ENCODE measurements at regions not wholly inside any gene's neighbourhood (a gene's known extent, or its start where the extent isn't known, plus 50 kb on each side); places are given as distances from the start of the nearest gene placed in this dataset.

DNA sequence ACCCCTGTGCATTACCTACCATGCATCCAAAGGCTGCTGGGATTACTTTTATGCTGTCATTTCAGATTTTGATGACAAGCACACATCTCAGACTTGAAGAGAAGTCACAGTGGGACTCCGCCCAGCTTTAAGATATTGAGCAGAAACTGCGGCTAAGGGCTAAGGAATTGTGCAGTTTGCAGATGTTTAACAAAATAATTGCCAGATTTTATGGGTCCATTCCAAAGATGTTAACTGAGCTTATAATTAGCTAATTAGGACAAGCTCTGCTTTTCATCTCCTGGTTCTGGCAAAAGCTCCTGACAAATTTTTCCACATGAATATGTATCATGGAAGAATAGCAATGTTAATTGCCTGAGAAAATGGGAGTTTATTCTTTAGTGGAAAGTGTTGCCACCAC, 344.4 kb upstream of the ATXN7L3B start:
- Histone ChIP-seq H3K27ac (ENCODE audit: low read depth, low read length) (no peak overlapping the region), H3K9me3 (ENCODE audit: low read depth, low read length) (no peaks in the 10 kb centered on the region), H3K4me1 (ENCODE audit: insufficient read depth, low read length) (no peaks in the 10 kb centered on the region), H3K36me3 (ENCODE audit: insufficient read depth, low read length) (no peaks in the 10 kb centered on the region), H2AFZ (ENCODE audit: low read length) (no peak overlapping the region), H4K20me1 (ENCODE audit: insufficient read depth, low read length) (no peaks in the 10 kb centered on the region), H3K27me3 (ENCODE audit: insufficient read depth, low read length) (no peaks in the 10 kb centered on the region), H3K4me2 (ENCODE audit: insufficient read depth, low read length) (no peak overlapping the region), H3K4me3 (ENCODE audit: insufficient read depth, low read length) (no peak overlapping the region), H3K79me2 (ENCODE audit: insufficient read depth, low read length) (no peaks in the 10 kb centered on the region)
- TF ChIP-seq, protein P1, sequence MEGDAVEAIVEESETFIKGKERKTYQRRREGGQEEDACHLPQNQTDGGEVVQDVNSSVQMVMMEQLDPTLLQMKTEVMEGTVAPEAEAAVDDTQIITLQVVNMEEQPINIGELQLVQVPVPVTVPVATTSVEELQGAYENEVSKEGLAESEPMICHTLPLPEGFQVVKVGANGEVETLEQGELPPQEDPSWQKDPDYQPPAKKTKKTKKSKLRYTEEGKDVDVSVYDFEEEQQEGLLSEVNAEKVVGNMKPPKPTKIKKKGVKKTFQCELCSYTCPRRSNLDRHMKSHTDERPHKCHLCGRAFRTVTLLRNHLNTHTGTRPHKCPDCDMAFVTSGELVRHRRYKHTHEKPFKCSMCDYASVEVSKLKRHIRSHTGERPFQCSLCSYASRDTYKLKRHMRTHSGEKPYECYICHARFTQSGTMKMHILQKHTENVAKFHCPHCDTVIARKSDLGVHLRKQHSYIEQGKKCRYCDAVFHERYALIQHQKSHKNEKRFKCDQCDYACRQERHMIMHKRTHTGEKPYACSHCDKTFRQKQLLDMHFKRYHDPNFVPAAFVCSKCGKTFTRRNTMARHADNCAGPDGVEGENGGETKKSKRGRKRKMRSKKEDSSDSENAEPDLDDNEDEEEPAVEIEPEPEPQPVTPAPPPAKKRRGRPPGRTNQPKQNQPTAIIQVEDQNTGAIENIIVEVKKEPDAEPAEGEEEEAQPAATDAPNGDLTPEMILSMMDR (IDR thresholded peaks at IDR 0.05; ENCODE audit: extremely low read depth, low read depth, low read length), result no peak
- no peak for DNase-seq (ENCODE audit: insufficient read length, low spot score, missing footprints)

DNA sequence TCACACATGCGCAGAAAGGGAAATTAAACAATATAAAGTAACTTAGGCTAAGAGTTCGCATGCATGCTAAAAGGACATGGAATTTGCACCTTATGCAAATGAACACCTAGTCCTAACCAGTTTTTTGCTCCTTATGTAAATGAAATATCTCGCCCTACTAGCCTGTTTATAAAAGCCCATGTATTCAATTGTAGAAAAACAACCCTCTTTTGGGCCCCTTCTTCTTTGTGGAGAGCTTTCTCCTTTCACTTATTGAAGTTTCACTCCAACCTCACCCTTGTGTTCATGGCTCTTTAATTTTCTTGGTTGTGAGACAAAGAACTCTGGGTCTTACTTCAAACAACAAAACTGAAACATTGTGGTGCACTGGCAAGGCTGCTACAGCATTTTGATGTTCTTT, 333.4 kb upstream of the ATXN7L3B start:
- H3K4me1 ChIP-seq (ENCODE audit: insufficient read depth, low read length), result no peaks in the 10 kb centered on the region
- H3K36me3 ChIP-seq (ENCODE audit: insufficient read depth, low read length), result no peaks in the 10 kb centered on the region
- H3K79me2 ChIP-seq (ENCODE audit: insufficient read depth, low read length), result no peaks in the 10 kb centered on the region
- H3K4me3 ChIP-seq (ENCODE audit: insufficient read depth, low read length), result no peak overlapping the region
- H3K27ac ChIP-seq (ENCODE audit: low read depth, low read length), result no peak overlapping the region
- DNase-seq (ENCODE audit: insufficient read length, low spot score, missing footprints), result no peak
- no peaks in the 10 kb centered on the region for H3K9me3 ChIP-seq (ENCODE audit: low read depth, low read length)
- no peaks in the 10 kb centered on the region for H3K27me3 ChIP-seq (ENCODE audit: insufficient read depth, low read length)
- H4K20me1 ChIP-seq (ENCODE audit: insufficient read depth, low read length), result no peaks in the 10 kb centered on the region
- TF ChIP-seq, protein P1 (IDR thresholded peaks at IDR 0.05; ENCODE audit: extremely low read depth, low read depth, low read length), result no peak
- H2AFZ ChIP-seq (ENCODE audit: low read length), result no peak overlapping the region
- no peak overlapping the region for H3K4me2 ChIP-seq (ENCODE audit: insufficient read depth, low read length)

DNA sequence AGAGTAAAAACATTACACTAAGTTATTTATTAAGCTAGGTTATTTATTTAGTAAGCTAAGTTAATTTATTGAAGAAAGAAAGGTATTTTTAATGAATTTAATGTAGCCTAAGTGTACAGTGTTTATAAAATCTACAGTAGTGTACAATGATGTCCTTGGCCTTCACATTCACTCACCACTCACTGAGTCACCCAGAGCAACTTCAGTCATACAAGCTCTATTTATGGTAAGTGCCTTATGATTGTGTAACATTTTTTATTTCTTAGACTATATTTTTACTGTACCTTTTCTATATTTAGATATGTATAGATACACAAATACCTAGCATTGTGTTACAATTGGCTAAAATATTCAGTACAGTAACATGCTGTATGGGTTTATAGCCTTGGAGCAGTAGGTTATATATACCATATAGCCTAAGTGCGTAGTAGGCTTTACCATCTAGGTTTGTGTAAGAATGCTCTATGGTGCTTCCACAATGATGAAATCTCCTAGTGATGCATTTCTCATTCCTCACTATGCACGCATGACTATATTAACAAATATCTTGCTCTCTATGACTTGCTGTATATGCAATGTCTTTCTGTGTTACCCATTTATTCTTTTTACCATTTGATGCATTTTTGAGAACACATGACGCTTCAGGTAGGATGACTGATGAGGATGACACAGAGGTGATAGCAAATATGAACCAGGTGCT, 309.6 kb upstream of the ATXN7L3B start:
- TF ChIP-seq, protein P1 (IDR thresholded peaks at IDR 0.05; ENCODE audit: extremely low read depth, low read depth, low read length), result no peak
- H3K79me2 ChIP-seq (ENCODE audit: insufficient read depth, low read length), result no peaks in the 10 kb centered on the region
- H3K36me3 ChIP-seq (ENCODE audit: insufficient read depth, low read length), result no peaks in the 10 kb centered on the region
- no peak overlapping the region for H2AFZ ChIP-seq (ENCODE audit: low read length)
- no peaks in the 10 kb centered on the region for H3K27me3 ChIP-seq (ENCODE audit: insufficient read depth, low read length)
- no peak for DNase-seq (ENCODE audit: insufficient read length, low spot score, missing footprints)
- no peak overlapping the region for H3K4me2 ChIP-seq (ENCODE audit: insufficient read depth, low read length)
- no peak overlapping the region for H3K4me3 ChIP-seq (ENCODE audit: insufficient read depth, low read length)
- no peak overlapping the region for H3K27ac ChIP-seq (ENCODE audit: low read depth, low read length)
- H3K9me3 ChIP-seq (ENCODE audit: low read depth, low read length), result no peaks in the 10 kb centered on the region
- no peaks in the 10 kb centered on the region for H3K4me1 ChIP-seq (ENCODE audit: insufficient read depth, low read length)
- no peaks in the 10 kb centered on the region for H4K20me1 ChIP-seq (ENCODE audit: insufficient read depth, low read length)

DNA sequence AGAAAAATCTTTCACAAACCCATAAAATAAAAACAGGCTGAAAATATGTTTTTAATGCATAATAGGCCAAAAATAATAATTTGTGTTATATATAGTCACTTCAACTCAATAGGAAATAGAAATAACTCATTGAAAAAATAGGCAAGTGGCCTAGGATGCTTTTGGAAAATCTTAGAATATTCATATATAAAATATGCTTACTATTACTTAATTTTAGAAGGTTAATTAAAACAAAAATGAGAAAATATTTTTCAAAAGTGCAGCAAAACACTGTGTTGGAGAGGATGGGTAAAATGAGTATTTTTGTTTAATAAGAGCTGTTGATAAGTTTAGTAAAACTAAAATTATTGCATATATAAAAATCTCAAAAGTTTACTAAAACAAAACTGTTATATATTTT, 308.0 kb upstream of the ATXN7L3B start:
- Histone ChIP-seq H3K9me3 (ENCODE audit: low read depth, low read length) (no peaks in the 10 kb centered on the region), H3K4me2 (ENCODE audit: insufficient read depth, low read length) (no peak overlapping the region), H3K27me3 (ENCODE audit: insufficient read depth, low read length) (no peaks in the 10 kb centered on the region), H3K27ac (ENCODE audit: low read depth, low read length) (no peak overlapping the region), H4K20me1 (ENCODE audit: insufficient read depth, low read length) (no peaks in the 10 kb centered on the region), H3K4me1 (ENCODE audit: insufficient read depth, low read length) (no peaks in the 10 kb centered on the region), H3K4me3 (ENCODE audit: insufficient read depth, low read length) (no peak overlapping the region), H3K79me2 (ENCODE audit: insufficient read depth, low read length) (no peaks in the 10 kb centered on the region), H3K36me3 (ENCODE audit: insufficient read depth, low read length) (no peaks in the 10 kb centered on the region), H2AFZ (ENCODE audit: low read length) (no peak overlapping the region)
- DNase-seq (ENCODE audit: insufficient read length, low spot score, missing footprints), result no peak
- TF ChIP-seq, protein P1 (IDR thresholded peaks at IDR 0.05; ENCODE audit: extremely low read depth, low read depth, low read length), result no peak

Measured in osteoblast (primary cell).